ENCODE measurements at regions not wholly inside any gene's neighbourhood (a gene's known extent, or its start where the extent isn't known, plus 50 kb on each side); places are given as distances from the start of the nearest gene placed in this dataset.

- TF ChIP-seq POLR2A (IDR thresholded peaks at IDR 0.05): no peak
- no peak for TF ChIP-seq EP300 (IDR thresholded peaks at IDR 0.05; ENCODE audit: low read depth)
- in situ Hi-C loops (cut with MboI; ENCODE audit: low pct_ligation_motif_present in 1 of 4, low pct_unique_long_range_greater_than_20kb in 1 of 4, low sequenced_read_pairs in 3 of 4): no loop called here
- intact Hi-C loops (cut with DNase I; ENCODE audit: low total_unique reads): no loop called here
- Histone ChIP-seq H3K36me3 (no peaks in the 10 kb centered on the region), H3K4me3 (no peak overlapping the region), H3K27ac (no peak overlapping the region), H3K9me3 (no peaks in the 10 kb centered on the region), H3K27me3 (no peaks in the 10 kb centered on the region), H3K4me1 (no peaks in the 10 kb centered on the region)
- DNase-seq: no peak
- 88 to 91% methylated on average over 1 of the region's 1 CpG for WGBS, 2 donors (ENCODE audit: low coverage in 1 of 2)
These were observed 682.4 kb downstream of the TOX3 start for GRCh38 chr16:51864575-51864974.

- no peak for TF ChIP-seq POLR2A (IDR thresholded peaks at IDR 0.05)
- TF ChIP-seq EP300 (IDR thresholded peaks at IDR 0.05; ENCODE audit: low read depth): no peak
- TF ChIP-seq CTCF (IDR thresholded peaks at IDR 0.05): no peak
- no peak for TF ChIP-seq POLR2AphosphoS5 (IDR thresholded peaks at IDR 0.05)
- in situ Hi-C loops (cut with MboI; ENCODE audit: low pct_ligation_motif_present in 1 of 4, low pct_unique_long_range_greater_than_20kb in 1 of 4, low sequenced_read_pairs in 3 of 4): no loop called here
These were observed 692.5 kb downstream of the TOX3 start for GRCh38 chr16:51854401-51854951.

GRCh38 chr16:51853586-51853985 is 693.4 kb downstream of the TOX3 start:
- Histone ChIP-seq H3K4me1 (no peaks in the 10 kb centered on the region), H3K4me3 (no peak overlapping the region), H3K9me3 (no peaks in the 10 kb centered on the region), H3K27me3 (no peaks in the 10 kb centered on the region), H3K36me3 (no peaks in the 10 kb centered on the region), H3K27ac (no peak overlapping the region)
- TF ChIP-seq POLR2AphosphoS5 (IDR thresholded peaks at IDR 0.05) (no peak), POLR2A (IDR thresholded peaks at IDR 0.05) (no peak), EP300 (IDR thresholded peaks at IDR 0.05; ENCODE audit: low read depth) (no peak), CTCF (IDR thresholded peaks at IDR 0.05) (no peak)
- WGBS, 2 donors (ENCODE audit: low coverage in 1 of 2): 70 to 80% methylated on average over 1 of the region's 1 CpG
- DNase-seq: no peak
- intact Hi-C loops (cut with DNase I; ENCODE audit: low total_unique reads): no loop called here
- in situ Hi-C loops (cut with MboI; ENCODE audit: low pct_ligation_motif_present in 1 of 4, low pct_unique_long_range_greater_than_20kb in 1 of 4, low sequenced_read_pairs in 3 of 4): no loop called here

More at GRCh38 chr16:51854401-51854951, 692.5 kb downstream of the TOX3 start:
- DNase-seq: no peak
- Histone ChIP-seq H3K27ac (no peak overlapping the region), H3K36me3 (no peaks in the 10 kb centered on the region), H3K9me3 (no peaks in the 10 kb centered on the region), H3K4me3 (no peak overlapping the region), H3K27me3 (no peaks in the 10 kb centered on the region), H3K4me1 (no peaks in the 10 kb centered on the region)
- intact Hi-C loops (cut with DNase I; ENCODE audit: low total_unique reads): no loop called here
- WGBS, 2 donors (ENCODE audit: low coverage in 1 of 2): 83% methylated on average over 2 to 4 of the region's 4 CpGs

GRCh38 chr16:51852892-51853291 is 694.1 kb downstream of the TOX3 start:
- WGBS, 2 donors (ENCODE audit: low coverage in 1 of 2): 77 to 87% methylated on average over 1 of the region's 1 CpG
- H3K4me1 ChIP-seq: no peaks in the 10 kb centered on the region

More at GRCh38 chr16:51852892-51853291, 694.1 kb downstream of the TOX3 start:
- Histone ChIP-seq H3K27ac (no peak overlapping the region), H3K4me3 (no peak overlapping the region), H3K36me3 (no peaks in the 10 kb centered on the region), H3K9me3 (no peaks in the 10 kb centered on the region), H3K27me3 (no peaks in the 10 kb centered on the region)
- TF ChIP-seq POLR2AphosphoS5 (IDR thresholded peaks at IDR 0.05): no peak
- TF ChIP-seq EP300 (IDR thresholded peaks at IDR 0.05; ENCODE audit: low read depth): no peak
- TF ChIP-seq CTCF (IDR thresholded peaks at IDR 0.05): no peak
- TF ChIP-seq POLR2A (IDR thresholded peaks at IDR 0.05): no peak
- intact Hi-C loops (cut with DNase I; ENCODE audit: low total_unique reads): no loop called here
- in situ Hi-C loops (cut with MboI; ENCODE audit: low pct_ligation_motif_present in 1 of 4, low pct_unique_long_range_greater_than_20kb in 1 of 4, low sequenced_read_pairs in 3 of 4): no loop called here
- DNase-seq: no peak

Measured in transverse colon (tissue), 4 donors.